HG03103 (cell line): ENCODE measurements at regions not wholly inside any gene's neighbourhood (a gene's known extent, or its start where the extent isn't known, plus 50 kb on each side); places are given as distances from the start of the nearest gene placed in this dataset.

Source experiments
- ATAC-seq: cut with Tn5 transposase; IDR thresholded peaks from one replicate; pipeline ENCODE4 v1.9.1; 2021; ENCODE audit warnings: low read depth; ENCODE audit not compliant: unreplicated experiment

- ATAC-seq = no peak
Observed at GRCh38 chr18:51998711-51999110, 341.3 kb upstream of the DCC start.

GRCh38 chr18:51999351-51999750 lies 340.6 kb upstream of the DCC start:
- ATAC-seq = no peak

GRCh38 chr18:52000435-52000834 lies 339.6 kb upstream of the DCC start:
- no peak for ATAC-seq

GRCh38 chr18:52001106-52001505 lies 338.9 kb upstream of the DCC start:
- no peak for ATAC-seq

- no peak for ATAC-seq
Observed at GRCh38 chr18:52002600-52002999, 337.4 kb upstream of the DCC start.

GRCh38 chr18:52007105-52007504 lies 332.9 kb upstream of the DCC start:
- no peak for ATAC-seq

- no peak for ATAC-seq
Observed at GRCh38 chr18:52008330-52008729, 331.7 kb upstream of the DCC start.

- no peak for ATAC-seq
Observed at GRCh38 chr18:52008736-52009135, 331.3 kb upstream of the DCC start.

- no peak for ATAC-seq
Observed at GRCh38 chr18:52009958-52010357, 330.0 kb upstream of the DCC start.

GRCh38 chr18:52045946-52046675 lies 293.9 kb upstream of the DCC start:
- no peak for ATAC-seq

GRCh38 chr18:52046842-52047241 lies 293.2 kb upstream of the DCC start:
- ATAC-seq = no peak

GRCh38 chr18:52054324-52054723 lies 285.7 kb upstream of the DCC start:
- ATAC-seq = no peak

GRCh38 chr18:52060607-52061304 lies 279.2 kb upstream of the DCC start:
- no peak for ATAC-seq

- no peak for ATAC-seq
Observed at GRCh38 chr18:52063923-52064322, 276.1 kb upstream of the DCC start.

- no peak for ATAC-seq
Observed at GRCh38 chr18:52069201-52069600, 270.8 kb upstream of the DCC start.

- no peak for ATAC-seq
Observed at GRCh38 chr18:52070291-52070756, 269.7 kb upstream of the DCC start.

- no peak for ATAC-seq
Observed at GRCh38 chr18:52077251-52077983, 262.6 kb upstream of the DCC start.

- no peak for ATAC-seq
Observed at GRCh38 chr18:52082246-52082645, 257.8 kb upstream of the DCC start.

GRCh38 chr18:52087140-52087539 lies 252.9 kb upstream of the DCC start:
- ATAC-seq = no peak

GRCh38 chr18:52090005-52090404 lies 250.0 kb upstream of the DCC start:
- no peak for ATAC-seq

- no peak for ATAC-seq
Observed at GRCh38 chr18:52093171-52093570, 246.8 kb upstream of the DCC start.
